AML-193 (cell line): ENCODE measurements at regions not wholly inside any gene's neighbourhood (a gene's known extent, or its start where the extent isn't known, plus 50 kb on each side); places are given as distances from the start of the nearest gene placed in this dataset.
"Not testable (repeated sequence)": the region's sequence is repeated elsewhere in the genome, so short reads cannot be mapped to it uniquely, and the experiment has no call there.

Experiments
- DNase-seq, 2 experiments: peaks; one replicate each; lab custom pipeline; 2025; lab: John Stamatoyannopoulos, UW

GRCh38 chr5:13218518-13218917 is 726.0 kb downstream of the DNAH5 start:
- DNase-seq: peak in 1 of 2 experiments; percentile 2

GRCh38 chr5:13217636-13218035 is 726.9 kb downstream of the DNAH5 start:
- no peak for DNase-seq

GRCh38 chr5:13215806-13216205 is 728.7 kb downstream of the DNAH5 start:
- no peak for DNase-seq

- DNase-seq: no peak
Measured at GRCh38 chr5:13215370-13215769, 729.1 kb downstream of the DNAH5 start.

- DNase-seq: no peak
Measured at GRCh38 chr5:13214182-13214581, 730.3 kb downstream of the DNAH5 start.

- DNase-seq: no peak
Measured at GRCh38 chr5:13212886-13213285, 731.6 kb downstream of the DNAH5 start.

GRCh38 chr5:13211064-13211463 is 733.4 kb downstream of the DNAH5 start:
- no peak for DNase-seq

GRCh38 chr5:13207112-13207511 is 737.4 kb downstream of the DNAH5 start:
- DNase-seq: no peak

GRCh38 chr5:13201022-13201421 is 743.5 kb downstream of the DNAH5 start:
- DNase-seq: no peak

- not testable (repeated sequence) for DNase-seq
Measured at GRCh38 chr5:13198226-13198625, 746.3 kb downstream of the DNAH5 start.

GRCh38 chr5:13189532-13189931 is 755.0 kb downstream of the DNAH5 start:
- DNase-seq: no peak

GRCh38 chr5:13188371-13188770 is 756.1 kb downstream of the DNAH5 start:
- no peak for DNase-seq

GRCh38 chr5:13187186-13187585 is 757.3 kb downstream of the DNAH5 start:
- no peak for DNase-seq

- DNase-seq: no peak
Measured at GRCh38 chr5:13186177-13186576, 758.3 kb downstream of the DNAH5 start.

- no peak for DNase-seq
Measured at GRCh38 chr5:13179407-13180087, 764.9 kb downstream of the DNAH5 start.

- DNase-seq: no peak
Measured at GRCh38 chr5:13143630-13144029, 800.9 kb downstream of the DNAH5 start.

- DNase-seq: no peak
Measured at GRCh38 chr5:13143214-13143613, 801.3 kb downstream of the DNAH5 start.

GRCh38 chr5:13133951-13134350 is 810.5 kb downstream of the DNAH5 start:
- no peak for DNase-seq

GRCh38 chr5:13115476-13115875 is 829.0 kb downstream of the DNAH5 start:
- no peak for DNase-seq

- DNase-seq: no peak
Measured at GRCh38 chr5:13108265-13108664, 836.2 kb downstream of the DNAH5 start.

- DNase-seq: no peak
Measured at GRCh38 chr5:13107537-13107936, 837.0 kb downstream of the DNAH5 start.

- DNase-seq: no peak
Measured at GRCh38 chr5:13081116-13081515, 863.4 kb downstream of the DNAH5 start.

GRCh38 chr5:13072936-13073335 is 871.6 kb downstream of the DNAH5 start:
- DNase-seq: not testable (repeated sequence)

GRCh38 chr5:13063088-13063487 is 881.4 kb downstream of the DNAH5 start:
- DNase-seq: no peak
